C1 segment of cervical spinal cord (tissue), 14 donors: ENCODE measurements at regions not wholly inside any gene's neighbourhood (a gene's known extent, or its start where the extent isn't known, plus 50 kb on each side); places are given as distances from the start of the nearest gene placed in this dataset.
A peak's percentile ranks its signal among the peaks of the same experiment; 100 is the strongest.
"Not testable (repeated sequence)": the region's sequence is repeated elsewhere in the genome, so short reads cannot be mapped to it uniquely, and the experiment has no call there.

Experiments
- DNase-seq, 14 donors: peaks; one replicate each; lab custom pipeline; 2025; lab: John Stamatoyannopoulos, UW

DNA sequence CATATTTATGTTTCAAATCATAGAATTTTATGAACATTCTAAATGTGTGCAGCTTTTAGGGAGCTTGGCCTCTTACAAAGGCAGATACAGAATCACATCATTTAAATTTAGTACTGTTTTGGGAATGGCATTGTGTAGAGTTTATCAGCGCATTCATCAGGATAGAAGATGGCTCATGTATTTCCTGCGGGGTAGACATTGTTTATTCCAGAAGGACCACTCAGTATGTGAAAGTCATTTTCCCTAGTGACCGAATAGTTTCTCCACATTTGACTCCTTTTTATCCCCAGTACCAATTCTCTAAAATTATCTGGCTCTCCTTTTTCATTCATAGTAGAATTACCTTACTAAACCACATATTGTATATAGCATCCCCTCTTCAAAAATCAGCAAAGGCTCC lies 981.9 kb upstream of the ADGRL4 start:
- no peak for DNase-seq

DNA sequence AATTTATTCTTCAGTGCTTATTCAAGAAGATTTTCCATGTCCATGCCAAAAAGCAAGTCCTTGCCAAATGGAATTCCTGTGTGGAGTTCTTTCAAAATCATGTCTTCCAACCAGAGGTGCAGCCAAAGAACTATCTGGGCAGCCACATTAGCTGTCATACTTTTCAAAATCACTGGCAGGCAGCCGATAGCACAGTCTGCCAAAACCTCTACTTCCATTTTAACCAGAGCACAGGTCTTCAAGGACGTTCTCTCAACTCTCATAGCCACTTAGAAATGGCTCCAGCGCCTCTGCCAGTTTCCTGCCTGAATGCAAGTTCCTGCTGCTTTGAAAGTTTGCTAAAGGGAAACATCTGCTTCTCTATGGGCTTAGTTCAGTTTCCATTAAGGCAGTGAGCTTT lies 975.7 kb upstream of the ADGRL4 start:
- peak in 9 of 14 donors; percentile 3 to 63 (median 29) for DNase-seq

DNA sequence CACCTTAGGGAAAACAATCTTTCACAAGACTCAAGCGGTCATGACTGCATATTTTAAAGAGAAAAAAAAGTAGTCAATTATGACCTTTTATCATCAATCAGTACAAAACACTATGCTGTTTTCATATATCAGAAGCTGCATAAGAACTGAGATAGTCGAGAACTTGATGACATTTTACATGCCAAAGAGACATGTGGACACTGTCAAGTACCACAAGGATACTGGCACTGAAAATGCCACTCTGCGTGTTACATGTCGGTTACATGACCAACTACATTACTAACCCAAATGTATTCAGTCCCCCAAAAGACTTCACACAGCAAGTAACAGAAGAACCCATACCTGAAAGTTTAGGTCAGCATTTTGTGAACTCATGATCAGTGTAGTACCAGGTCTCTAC lies 975.0 kb upstream of the ADGRL4 start:
- no peak for DNase-seq

DNA sequence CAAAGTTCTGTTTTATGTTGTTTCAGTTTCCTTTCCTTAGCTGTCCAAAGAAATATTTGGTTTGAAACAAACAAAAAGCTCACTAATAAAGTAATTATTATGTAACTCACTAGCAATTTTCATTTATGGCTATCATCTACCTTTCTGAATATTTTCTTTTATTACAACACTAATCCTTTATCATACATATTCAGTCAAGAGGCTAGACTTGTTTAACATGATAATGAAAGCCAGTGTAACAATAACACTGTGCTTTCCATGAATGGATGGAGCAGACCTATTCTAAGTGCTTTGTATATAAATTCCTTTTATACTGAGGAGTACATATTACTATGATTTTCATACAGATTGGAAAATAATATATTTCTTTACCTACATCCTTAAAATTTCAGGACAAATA lies 972.8 kb upstream of the ADGRL4 start:
- DNase-seq = no peak

DNA sequence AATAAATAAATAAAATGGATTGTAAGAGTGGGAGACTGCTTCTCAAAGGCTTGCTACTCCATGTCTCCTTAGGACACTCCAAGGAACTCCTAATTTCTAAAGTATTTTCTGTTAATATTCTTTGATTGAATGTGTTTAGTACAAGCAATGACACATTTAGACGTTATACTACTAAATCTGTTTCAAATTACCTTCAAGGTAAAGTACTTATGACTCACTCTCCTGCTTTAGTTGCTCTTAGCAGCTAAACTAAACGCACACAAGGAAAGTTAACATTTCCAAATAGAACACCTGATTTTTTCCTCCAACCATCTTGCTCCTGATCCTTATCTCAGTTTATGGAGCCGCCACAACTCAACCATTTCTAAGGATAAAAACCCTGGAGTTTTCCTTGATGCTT lies 969.8 kb upstream of the ADGRL4 start:
- DNase-seq = no peak

DNA sequence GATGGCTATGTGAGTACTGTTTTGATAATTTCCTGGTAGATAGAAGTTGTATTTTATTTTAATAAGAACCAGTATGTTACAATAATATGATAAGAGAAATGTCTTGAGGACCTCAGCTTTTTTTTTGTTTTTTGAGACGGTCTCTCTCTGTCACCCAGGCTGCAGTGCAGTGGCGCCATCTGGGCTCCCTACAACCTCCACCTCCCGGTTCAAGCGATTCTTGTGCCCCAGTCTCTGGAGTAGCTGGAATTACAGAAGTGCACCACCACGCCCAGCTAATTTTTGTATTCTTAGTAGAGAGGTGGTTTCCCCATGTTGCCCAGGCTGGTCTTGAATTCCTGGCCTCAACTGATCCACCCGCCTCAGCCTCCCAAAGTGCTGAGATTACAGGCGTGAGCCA lies 968.1 kb upstream of the ADGRL4 start:
- no peak for DNase-seq

DNA sequence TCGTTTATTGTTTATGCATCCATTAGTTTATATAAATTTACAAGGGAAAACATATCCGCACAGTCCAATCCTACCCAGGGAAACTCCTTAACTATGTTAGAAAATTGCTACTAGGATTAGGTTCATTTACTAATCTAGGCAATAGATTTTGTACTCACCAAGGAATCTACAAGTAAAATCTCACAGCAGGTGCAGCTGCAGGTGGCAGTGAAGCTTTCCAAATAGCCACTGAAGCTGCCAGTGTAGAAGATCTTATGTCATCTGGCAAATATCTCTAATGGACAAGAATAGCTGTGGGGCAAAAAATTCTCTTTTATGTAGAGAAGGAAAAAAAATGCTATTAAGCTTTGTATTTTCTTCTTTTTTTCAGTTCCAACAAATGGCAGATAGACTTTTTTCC lies 963.4 kb upstream of the ADGRL4 start:
- DNase-seq = no peak

DNA sequence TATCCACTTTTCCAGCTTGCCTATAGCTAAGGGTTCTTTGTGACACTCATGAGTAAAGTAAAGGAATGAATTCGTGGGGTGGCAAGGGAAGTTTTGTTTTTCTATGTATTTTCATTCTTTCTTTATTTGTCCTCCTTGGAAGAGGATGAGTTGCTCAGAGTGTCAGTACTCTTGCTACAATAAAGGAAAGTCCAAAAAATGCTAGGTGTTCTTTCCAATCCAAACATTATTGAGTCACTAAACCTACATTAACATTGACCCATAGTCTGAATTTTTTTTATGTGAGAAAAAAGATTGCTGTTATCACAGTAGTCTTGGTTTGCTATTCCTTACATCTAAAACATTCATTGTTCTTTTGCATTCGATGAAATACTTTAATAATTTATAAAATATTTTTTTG lies 959.9 kb upstream of the ADGRL4 start:
- no peak for DNase-seq

DNA sequence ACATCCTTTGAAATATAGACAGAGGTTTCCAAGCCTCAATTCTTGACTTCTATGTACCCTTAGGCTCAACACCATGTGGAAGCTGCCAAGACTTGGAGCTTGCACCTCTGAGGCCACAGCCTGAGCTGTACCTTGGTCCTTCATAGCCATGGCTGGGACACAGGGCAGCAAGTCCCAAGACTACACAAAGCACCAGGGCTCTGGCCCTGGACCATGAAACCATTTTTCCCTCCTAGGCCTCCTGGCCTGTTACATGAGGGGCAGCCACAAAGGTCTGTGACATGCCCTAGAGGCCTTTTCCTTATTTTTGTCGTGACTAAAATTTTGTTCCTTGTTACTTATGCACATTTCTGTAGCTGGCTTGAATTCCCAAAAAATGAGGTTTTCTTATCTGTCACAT lies 953.1 kb upstream of the ADGRL4 start:
- DNase-seq = no peak

DNA sequence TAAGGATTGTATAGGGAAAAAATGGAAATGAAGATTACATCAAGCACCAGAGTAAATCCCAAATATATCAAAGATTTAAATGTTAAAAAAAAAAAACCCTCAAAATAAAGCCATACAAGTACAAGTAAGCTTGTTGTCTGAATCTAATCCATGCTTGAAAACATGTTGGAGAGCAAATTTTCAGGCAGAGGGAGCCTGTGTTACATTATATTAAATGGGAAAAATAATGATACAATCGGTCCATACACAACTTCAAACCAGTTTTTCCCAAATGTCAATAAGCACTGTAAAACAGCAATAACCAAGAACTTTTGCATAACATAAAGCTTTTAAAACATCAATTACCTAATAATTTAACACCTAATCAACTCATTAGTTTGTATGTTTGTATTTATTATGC lies 949.4 kb upstream of the ADGRL4 start:
- no peak for DNase-seq

DNA sequence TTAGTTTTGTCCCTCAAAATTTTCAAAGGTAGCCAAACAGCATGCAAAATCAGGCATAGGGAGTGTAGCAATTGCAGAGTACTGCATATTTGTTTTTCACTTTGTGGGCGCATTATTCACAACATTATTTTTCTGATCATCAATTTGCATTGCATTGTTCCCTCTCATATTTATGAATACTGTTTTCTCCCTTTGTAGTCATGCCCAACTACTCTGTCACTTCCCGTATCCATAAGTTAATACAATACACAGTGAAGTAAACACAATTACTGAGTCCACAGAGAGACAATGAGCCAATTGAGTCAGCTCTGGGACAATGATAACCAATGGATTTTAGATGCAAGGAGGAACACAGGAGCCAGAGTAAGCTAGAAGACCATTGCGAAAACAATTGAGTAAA lies 944.0 kb upstream of the ADGRL4 start:
- DNase-seq = no peak

DNA sequence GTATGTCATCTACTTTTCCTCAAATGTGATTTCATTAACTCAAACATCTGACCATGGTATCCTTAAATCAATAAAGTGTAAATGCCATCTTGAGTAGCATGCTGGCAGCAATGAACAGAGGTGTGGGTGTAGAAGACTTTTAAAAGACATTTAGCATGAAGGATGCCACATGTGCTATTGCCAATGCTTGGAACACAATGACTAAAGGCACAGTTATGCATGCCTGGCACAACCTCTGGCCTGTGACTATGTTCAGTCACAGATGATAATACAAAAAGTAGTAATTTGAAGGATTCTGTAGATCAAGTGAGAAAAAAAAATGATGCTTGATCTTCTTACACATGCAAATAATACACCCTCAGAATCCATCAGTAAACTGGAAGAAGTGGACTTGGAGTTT lies 938.9 kb upstream of the ADGRL4 start:
- DNase-seq = no peak

DNA sequence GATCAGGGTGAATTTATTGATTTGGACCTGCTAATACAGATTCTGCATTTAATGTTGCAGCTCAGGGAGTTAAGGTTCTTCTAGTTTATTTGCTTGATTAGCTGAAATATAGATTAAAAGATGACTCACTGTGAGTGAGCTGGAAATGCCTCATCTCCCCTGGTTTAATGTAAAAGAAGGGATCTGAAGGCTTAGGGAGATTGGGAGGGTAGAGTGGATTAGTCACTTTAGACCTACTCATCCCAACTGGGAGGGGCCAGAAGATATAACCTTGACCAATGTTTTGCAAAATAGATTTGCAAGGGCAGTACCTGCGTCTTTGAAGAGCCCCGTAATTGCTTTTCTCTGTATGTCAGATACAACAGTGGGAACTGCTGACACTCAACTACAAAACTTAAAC lies 922.8 kb upstream of the ADGRL4 start:
- no peak for DNase-seq

DNA sequence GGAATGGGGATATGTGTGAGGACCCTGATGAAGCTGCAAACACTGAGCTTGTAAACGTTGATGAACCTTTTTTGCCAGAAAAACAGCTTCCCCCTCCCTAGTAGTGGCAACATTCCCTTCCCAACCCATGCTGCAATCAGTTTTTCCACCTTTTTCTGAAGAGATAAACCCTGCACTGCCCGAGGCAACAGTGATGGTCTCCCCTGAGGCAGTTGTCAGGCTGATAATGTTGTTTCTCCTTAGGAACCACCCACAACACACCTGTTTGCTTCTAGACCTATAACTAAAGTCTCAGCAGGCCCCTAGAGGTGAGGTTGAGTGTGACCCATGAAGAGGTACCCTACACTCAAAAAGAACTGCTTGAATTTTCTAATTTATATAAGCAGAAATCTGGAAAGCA lies 922.4 kb upstream of the ADGRL4 start:
- no peak for DNase-seq

DNA sequence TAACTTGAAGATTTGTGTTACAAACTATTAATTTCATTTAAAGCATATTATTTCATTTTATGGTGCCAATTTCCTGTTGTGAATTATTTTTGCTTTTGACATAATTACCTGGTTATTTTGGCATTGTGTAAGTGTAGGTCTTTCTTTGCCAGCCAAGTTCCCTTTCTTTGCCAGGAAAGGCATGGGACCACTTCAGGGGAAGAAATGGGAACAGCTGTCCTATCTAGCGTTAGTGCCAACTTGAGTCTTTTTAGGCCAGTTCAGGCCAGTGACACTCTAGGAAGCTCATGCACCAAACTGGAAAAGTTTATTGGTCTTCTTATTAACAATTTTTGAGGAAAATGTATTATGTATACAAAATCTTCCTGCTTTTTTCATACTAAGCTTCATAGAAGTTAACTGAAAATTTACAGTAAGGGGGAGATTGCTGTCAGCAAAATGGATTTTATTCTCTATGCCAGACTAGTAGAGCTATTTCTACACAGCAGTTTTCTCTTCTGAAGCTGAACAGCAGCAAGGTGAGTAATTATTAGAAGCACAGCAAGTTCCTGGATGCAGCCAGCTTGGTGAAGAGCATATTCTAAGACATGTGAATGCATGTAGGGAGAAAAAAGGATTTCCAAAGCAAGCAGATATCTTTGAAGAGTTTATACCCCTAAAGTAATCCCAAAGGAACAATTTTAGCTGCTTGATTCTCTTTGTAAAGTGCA lies 914.6 kb upstream of the ADGRL4 start:
- DNase-seq = no peak

DNA sequence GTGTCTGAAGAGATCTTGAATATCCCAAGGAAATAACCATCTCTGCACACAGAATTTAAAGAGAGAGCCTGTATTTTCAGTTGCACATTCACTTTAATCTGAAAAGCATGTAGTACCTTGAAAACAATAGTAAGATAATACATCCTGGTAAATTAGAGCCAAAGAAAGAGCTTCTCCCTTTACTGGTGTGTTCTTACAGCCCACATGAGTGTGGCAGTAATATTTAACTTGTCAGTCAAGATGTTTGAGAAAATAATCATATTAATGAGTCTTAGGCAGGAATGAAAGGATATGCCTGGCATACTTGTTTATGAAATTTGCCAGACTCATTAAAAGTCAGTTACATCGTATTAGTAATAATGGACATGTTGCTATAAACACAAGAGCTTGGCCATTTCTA lies 908.4 kb upstream of the ADGRL4 start:
- no peak for DNase-seq

DNA sequence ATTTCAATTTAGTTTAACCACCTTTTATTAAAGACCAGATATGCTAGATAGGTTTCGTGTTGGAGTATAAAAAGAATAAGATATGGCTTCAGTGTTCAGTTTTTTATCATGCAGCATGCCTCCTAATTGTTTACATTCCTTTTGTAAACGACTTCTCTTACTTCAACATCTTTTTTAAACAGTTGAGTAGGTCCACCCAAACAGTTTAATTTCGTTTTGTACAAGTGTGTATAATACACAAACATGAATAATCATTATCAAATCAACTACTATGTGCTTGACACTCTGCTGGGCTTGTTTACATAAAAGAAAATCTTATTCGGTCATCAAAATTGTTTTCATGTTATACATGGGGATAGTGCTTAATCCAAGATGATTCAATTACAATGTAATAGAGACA lies 906.3 kb upstream of the ADGRL4 start:
- DNase-seq = no peak

DNA sequence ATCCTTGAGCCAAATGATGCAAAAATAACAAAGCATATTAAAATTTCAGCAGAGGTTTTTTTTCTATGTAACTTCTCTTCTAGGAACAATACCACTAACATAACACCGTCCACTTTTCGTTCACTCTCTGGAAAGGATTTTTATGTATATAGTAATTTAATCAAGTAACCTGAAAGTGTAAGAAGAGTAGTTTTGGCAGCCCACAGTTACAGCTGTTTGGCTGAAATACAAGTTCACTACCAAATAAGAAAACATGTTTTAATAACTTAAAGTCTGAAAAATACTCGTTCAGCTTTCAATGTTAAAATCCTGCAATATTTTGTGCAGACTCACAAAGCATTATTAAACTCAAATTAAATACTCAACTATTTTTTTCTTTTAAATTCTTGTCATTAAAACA lies 896.8 kb upstream of the ADGRL4 start:
- no peak for DNase-seq

DNA sequence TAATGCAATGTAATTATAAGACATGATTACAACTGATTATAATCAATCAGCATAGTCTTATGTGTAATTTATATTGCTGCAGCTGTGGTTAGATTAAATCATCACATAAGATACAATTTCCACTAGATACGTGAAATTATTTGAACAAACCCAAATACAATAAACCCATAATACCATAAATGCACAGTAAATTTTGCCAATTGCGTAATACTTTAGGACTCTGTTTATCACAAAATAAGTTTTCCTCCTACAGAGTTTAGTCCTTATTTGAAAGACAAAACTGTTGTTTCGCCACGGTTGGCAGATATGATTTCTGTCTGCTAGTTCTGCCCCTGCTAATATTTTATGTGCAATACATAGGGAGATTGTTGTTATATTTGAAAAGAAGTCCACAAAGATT lies 895.9 kb upstream of the ADGRL4 start:
- DNase-seq = no peak

DNA sequence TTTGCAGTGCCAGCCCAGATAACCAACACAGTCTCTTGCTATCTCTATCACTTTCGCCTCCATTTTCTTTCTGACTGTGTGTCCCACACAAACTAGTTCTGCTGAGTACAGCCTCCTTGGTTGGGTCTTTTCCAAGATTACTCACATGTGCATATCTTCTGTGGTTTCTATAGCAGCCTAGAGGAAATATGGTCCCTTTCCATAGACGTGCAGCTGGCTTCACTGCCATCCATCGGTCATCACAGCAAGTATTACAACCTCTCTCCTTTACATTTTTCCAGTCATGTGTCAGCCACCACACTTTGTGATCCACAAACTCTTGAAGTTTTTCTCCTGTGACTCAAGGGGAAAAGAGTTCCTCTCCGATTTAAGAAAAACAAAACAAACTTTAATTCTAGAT lies 893.4 kb upstream of the ADGRL4 start:
- no peak for DNase-seq

DNA sequence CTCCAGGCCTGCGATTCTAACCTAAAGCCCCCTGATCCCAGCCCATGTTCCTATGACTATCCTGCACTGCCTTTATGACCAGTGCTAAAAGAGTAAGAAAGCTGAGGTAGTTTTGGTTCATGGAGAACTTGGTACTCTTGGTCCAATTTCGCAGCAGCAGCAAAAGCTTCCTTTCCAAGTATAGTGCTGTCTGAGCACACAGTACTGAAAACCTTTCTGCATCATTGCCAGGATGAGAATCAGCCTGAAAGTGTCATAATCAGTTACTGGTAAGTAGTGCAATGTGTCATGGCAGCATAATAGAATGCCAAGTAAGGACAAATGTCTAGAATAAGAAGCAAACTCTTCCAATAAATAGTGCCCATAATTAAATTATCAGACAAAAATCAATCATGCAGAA lies 889.6 kb upstream of the ADGRL4 start:
- no peak for DNase-seq

DNA sequence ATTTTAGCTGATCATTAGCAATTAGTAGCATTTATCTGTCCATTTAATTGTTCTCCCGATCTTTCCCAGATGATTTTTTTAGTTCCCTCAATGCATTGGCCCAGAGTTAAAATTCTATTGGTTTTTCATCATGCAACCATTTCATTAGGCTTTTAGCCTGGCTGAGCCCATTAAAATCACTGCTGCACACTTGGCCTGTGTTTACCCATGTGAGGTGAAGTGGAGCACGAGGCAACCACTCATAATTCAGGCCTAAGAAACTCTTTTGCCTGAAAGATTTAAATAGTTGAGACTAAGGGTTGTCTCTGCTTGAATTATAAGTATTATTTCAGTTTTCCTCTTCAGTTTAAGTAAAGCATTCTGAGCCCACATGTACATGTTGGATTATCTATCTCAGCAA lies 889.0 kb upstream of the ADGRL4 start:
- no peak for DNase-seq

DNA sequence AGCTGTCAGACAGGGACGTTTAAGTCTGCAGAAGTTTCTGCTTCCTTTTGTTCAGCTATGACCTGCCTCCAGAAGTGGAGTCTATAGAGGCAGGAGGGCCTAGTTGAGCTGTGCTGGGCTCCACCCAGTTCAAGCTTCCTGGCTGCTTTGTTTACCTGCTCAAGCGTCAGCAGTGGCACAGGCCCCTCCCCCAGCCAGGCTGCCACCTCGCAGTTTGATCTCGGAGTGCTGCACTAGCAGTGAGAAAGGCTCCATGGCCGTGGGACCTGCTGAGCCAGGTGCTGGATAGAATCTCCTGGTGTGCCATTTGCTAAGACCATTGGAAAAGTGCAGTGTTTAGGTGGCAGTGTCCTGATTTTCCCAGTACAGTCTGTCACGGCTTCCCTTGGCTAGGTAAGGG lies 887.6 kb upstream of the ADGRL4 start:
- DNase-seq = not testable (repeated sequence)

DNA sequence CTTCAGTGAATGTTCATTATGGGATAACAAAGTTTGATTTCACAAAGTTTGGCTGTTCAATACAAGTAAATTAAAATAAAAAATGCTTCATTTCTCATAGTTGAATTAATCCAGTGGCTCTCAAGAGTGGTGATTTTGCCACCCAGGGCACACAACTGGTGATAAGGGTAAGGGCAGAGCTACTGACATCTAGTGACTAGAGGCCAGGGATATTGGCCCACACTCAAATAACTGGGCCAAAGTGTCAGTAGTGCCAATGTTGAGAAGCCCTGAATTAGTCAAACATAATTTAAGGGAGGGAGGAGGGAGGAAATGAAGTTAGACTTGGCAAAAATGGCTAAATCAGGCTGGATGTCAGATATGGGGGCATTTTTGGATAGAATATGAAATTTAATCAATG lies 880.5 kb upstream of the ADGRL4 start:
- no peak for DNase-seq
